GM12878 (cell line): ENCODE measurements at regions not wholly inside any gene's neighbourhood (a gene's known extent, or its start where the extent isn't known, plus 50 kb on each side); places are given as distances from the start of the nearest gene placed in this dataset.

Experiments used
- ATAC-seq: fragments of 200-7000 bp; cut with Tn5 transposase; 3 replicates; pipeline ENCODE4 v1.9.1; 2020; ENCODE audit warnings: mild to moderate bottlenecking, moderate library complexity
- BruUV-seq: library from RNA; stranded (reverse); fragments of 400-500 nt; replicated peaks from 2 replicates; lab custom pipeline; 2021; lab: Mats Ljungman, UMichigan
- CTCF ChIA-PET: fragments of 300-600 bp; sonication (Branson Sonifier 250); formaldehyde crosslinking; extraction: SDS; loops from one replicate; lab custom pipeline; 2021; ENCODE audit warnings: inconsistent platforms; lab: Yijun Ruan, JAX
- POLR2A ChIA-PET: fragments of 350-600 bp; formaldehyde crosslinking; extraction: SDS; loops from one replicate; lab custom pipeline; 2021; ENCODE audit warnings: inconsistent platforms; lab: Charles Lee
- RAD21 ChIA-PET: fragments of 300-600 bp; sonication (Branson Sonifier 250); formaldehyde crosslinking; loops from one replicate; lab custom pipeline; 2023; ENCODE audit warnings: antibody characterized with exemption; ENCODE audit not compliant: unreplicated experiment; lab: Charles Lee
- SMC1A ChIA-PET: fragments of 300-600 bp; sonication (Branson Sonifier 250); formaldehyde crosslinking; loops from one replicate; lab custom pipeline; 2023; ENCODE audit not compliant: unreplicated experiment, uncharacterized antibody; lab: Charles Lee
- DNase-seq: peaks from one replicate; pipeline ENCODE4 v3.0.0-alpha.2; 2011; ENCODE audit warnings: low read depth, low spot score
- FAIRE-seq: peaks from 3 replicates; lab custom pipeline; 2011; peaks lifted over from hg19 to GRCh38; lab: Jason Lieb, UNC
- H2AFZ ChIP-seq: 2 replicates; pipeline ENCODE4 v1.6.0; 2011; ENCODE audit warnings: low read depth, low read length, control low read depth; ENCODE audit not compliant: control insufficient read depth
- H3K27ac ChIP-seq: 2 replicates; pipeline ENCODE4 v1.5.1; 2011; ENCODE audit warnings: control low read depth; ENCODE audit not compliant: control insufficient read depth, insufficient read depth
- H3K27me3 ChIP-seq, 2 experiments: replicated peaks in 1 of 2; 2 replicates each; pipeline versions ENCODE4 v1.6.0 to v1.6.1; 2011; ENCODE audit warnings: low read length in 1 of 2; ENCODE audit not compliant: control insufficient read depth in 2 of 2, insufficient read depth in 2 of 2
- H3K36me3 ChIP-seq, 2 experiments: 2 replicates each; pipeline ENCODE4 v1.5.1; 2011; ENCODE audit warnings: low read length in 1 of 2; ENCODE audit not compliant: control insufficient read depth in 2 of 2, insufficient read depth in 2 of 2
- H3K4me1 ChIP-seq: 2 replicates; pipeline ENCODE4 v1.6.1; 2011; ENCODE audit warnings: mild to moderate bottlenecking, low read length, moderate library complexity, mixed read lengths; ENCODE audit not compliant: control insufficient read depth, insufficient read depth
- H3K4me2 ChIP-seq: 2 replicates; pipeline ENCODE4 v1.6.0; 2011; ENCODE audit warnings: control low read depth; ENCODE audit not compliant: control insufficient read depth, insufficient read depth
- H3K4me3 ChIP-seq: fragments of 200-600 bp; sonication (generic); 2 replicates; pipeline ENCODE4 v1.5.1; 2016
- H3K79me2 ChIP-seq: 2 replicates; pipeline ENCODE4 v1.6.0; 2011; ENCODE audit warnings: low read length; ENCODE audit not compliant: control insufficient read depth, insufficient read depth
- H3K9ac ChIP-seq: 2 replicates; pipeline ENCODE4 v1.8.0; 2011; ENCODE audit warnings: low read length, control low read depth, mixed read lengths; ENCODE audit not compliant: control insufficient read depth, insufficient read depth
- H3K9me3 ChIP-seq: replicated peaks from 3 replicates; pipeline ENCODE4 v1.5.1; 2011; ENCODE audit warnings: mild to moderate bottlenecking, low read length; ENCODE audit not compliant: control insufficient read depth, insufficient read depth
- H4K20me1 ChIP-seq: 2 replicates; pipeline ENCODE4 v1.6.0; 2011; ENCODE audit not compliant: control insufficient read depth, insufficient read depth
- ATF7 ChIP-seq: fragments of 450-650 bp; IDR thresholded peaks from 2 replicates; pipeline ENCODE4 v1.6.1; 2016; ENCODE audit warnings: low read depth, mild to moderate bottlenecking
- E2F8 ChIP-seq: fragments of 450-650 bp; IDR thresholded peaks from 2 replicates; pipeline ENCODE4 v1.6.1; 2018; ENCODE audit warnings: mild to moderate bottlenecking, low read depth, moderate library complexity; ENCODE audit not compliant: partially characterized antibody
- FOXK2 ChIP-seq: fragments of 450-650 bp; IDR thresholded peaks from 2 replicates; pipeline ENCODE4 v1.6.1; 2017; ENCODE audit warnings: mild to moderate bottlenecking, moderate library complexity
- HDGF ChIP-seq: fragments of 450-650 bp; IDR thresholded peaks from 2 replicates; pipeline ENCODE4 v1.6.1; 2016; ENCODE audit warnings: antibody characterized with exemption
- LARP7 ChIP-seq: fragments of 450-650 bp; IDR thresholded peaks from 2 replicates; pipeline ENCODE4 v1.6.1; 2017; ENCODE audit warnings: mild to moderate bottlenecking
- NFIC ChIP-seq: IDR thresholded peaks from 2 replicates; pipeline ENCODE4 v1.6.1; 2012; ENCODE audit warnings: low read depth, mild to moderate bottlenecking, inconsistent platforms, low read length, moderate library complexity
- NFYA ChIP-seq: IDR thresholded peaks from 2 replicates; pipeline ENCODE4 v1.6.1; 2011; ENCODE audit warnings: low read depth, mild to moderate bottlenecking, low read length, improper control_type of control experiment, borderline replicate concordance
- SIX5 ChIP-seq: IDR thresholded peaks from 2 replicates; pipeline ENCODE4 v1.6.1; 2011; ENCODE audit warnings: mild to moderate bottlenecking, low read depth, low read length, moderate library complexity; ENCODE audit not compliant: severe bottlenecking
- SUZ12 ChIP-seq: fragments of 200-600 bp; sonication (generic); IDR thresholded peaks from one replicate; pipeline ENCODE4 v1.6.1; 2018; ENCODE audit warnings: antibody characterized with exemption, mild to moderate bottlenecking; ENCODE audit not compliant: unreplicated experiment
- WGBS: methylation state at CpG from one replicate; pipeline ENCODE4 v1.1.6; 2016; ENCODE audit warnings: low lambda C conversion rate; ENCODE audit not compliant: insufficient replicate concordance, insufficient coverage; ENCODE audit errors: missing lambda C conversion rate; 5-methylcytosine and 5-hydroxymethylcytosine counted together
- in situ Hi-C: fragments of 300-500 bp; cut with MboI; formaldehyde crosslinking; loops from 9 replicates; pipeline ENCODE4 v1.14.3; 2018; ENCODE audit warnings: mixed read lengths
- intact Hi-C: fragments of 100-400 bp; cut with micrococcal nuclease; formaldehyde crosslinking; loops from one replicate; pipeline ENCODE4 v1.14.2; 2022; ENCODE audit not compliant: unreplicated experiment
- TF ChIP-seq, protein P1 (sequence below): fragments of 450-650 bp; formaldehyde crosslinking; IDR thresholded peaks from 2 replicates; pipeline ENCODE4 v1.4.0; 2020; ENCODE audit warnings: mild to moderate bottlenecking, moderate library complexity
- TF ChIP-seq, protein P2 (sequence below): IDR thresholded peaks from 2 replicates; pipeline ENCODE4 v1.6.1; 2012; ENCODE audit warnings: low read depth, low read length, improper control_type of control experiment
- TF ChIP-seq, protein P3 (sequence below): IDR thresholded peaks from 2 replicates; pipeline ENCODE4 v1.6.1; 2011; ENCODE audit warnings: borderline replicate concordance, low read depth, mild to moderate bottlenecking, moderate library complexity, mixed read lengths, low read length; ENCODE audit not compliant: insufficient read depth; ENCODE audit errors: extremely low read length

DNA sequence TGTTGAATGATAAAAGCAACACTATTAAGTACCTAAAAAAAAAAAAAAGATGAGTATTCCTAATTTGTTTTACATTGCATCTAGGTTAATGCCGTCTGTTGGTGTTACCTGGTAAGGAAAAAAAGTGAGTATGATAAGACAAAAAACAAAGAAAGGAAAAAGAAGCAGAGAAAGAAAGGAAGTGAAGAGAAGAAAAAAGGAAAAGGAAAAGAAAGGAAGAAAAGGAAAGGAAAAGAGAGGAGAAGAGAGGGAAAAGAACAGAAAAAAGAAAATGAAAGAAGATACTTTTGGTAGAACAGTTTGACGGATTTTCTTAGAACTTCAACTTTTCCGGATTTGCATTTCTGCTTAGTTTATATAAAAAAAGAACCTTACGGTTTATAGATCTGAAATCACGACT lies 387.9 kb downstream of the METTL4 start:
- Histone ChIP-seq H3K4me2 (no peak overlapping the region), H3K79me2 (no peaks in the 10 kb centered on the region), H3K4me3 (no peak overlapping the region), H3K9ac (no peak overlapping the region), H3K9me3 (no peaks in the 10 kb centered on the region), H3K36me3 (no peaks in the 10 kb centered on the region), H3K27me3 (peaks cover 0 to 5% of the 10 kb centered on the region in 2 experiments; a peak in 2 of 4 replicates), H3K27ac (no peak overlapping the region), H2AFZ (no peak overlapping the region), H4K20me1 (no peaks in the 10 kb centered on the region), H3K4me1 (no peaks in the 10 kb centered on the region)
- intact Hi-C loops (no loop called here), in situ Hi-C loops (no loop called here)
- DNase-seq, result no peak
- POLR2A ChIA-PET, result no interaction called here
- RAD21 ChIA-PET, result no interaction called here
- ATAC-seq, result no peak
- TF ChIP-seq LARP7, result no peak
- TF ChIP-seq E2F8, result no peak
- TF ChIP-seq FOXK2, result no peak
- TF ChIP-seq SIX5, result no peak
- TF ChIP-seq, protein P1, sequence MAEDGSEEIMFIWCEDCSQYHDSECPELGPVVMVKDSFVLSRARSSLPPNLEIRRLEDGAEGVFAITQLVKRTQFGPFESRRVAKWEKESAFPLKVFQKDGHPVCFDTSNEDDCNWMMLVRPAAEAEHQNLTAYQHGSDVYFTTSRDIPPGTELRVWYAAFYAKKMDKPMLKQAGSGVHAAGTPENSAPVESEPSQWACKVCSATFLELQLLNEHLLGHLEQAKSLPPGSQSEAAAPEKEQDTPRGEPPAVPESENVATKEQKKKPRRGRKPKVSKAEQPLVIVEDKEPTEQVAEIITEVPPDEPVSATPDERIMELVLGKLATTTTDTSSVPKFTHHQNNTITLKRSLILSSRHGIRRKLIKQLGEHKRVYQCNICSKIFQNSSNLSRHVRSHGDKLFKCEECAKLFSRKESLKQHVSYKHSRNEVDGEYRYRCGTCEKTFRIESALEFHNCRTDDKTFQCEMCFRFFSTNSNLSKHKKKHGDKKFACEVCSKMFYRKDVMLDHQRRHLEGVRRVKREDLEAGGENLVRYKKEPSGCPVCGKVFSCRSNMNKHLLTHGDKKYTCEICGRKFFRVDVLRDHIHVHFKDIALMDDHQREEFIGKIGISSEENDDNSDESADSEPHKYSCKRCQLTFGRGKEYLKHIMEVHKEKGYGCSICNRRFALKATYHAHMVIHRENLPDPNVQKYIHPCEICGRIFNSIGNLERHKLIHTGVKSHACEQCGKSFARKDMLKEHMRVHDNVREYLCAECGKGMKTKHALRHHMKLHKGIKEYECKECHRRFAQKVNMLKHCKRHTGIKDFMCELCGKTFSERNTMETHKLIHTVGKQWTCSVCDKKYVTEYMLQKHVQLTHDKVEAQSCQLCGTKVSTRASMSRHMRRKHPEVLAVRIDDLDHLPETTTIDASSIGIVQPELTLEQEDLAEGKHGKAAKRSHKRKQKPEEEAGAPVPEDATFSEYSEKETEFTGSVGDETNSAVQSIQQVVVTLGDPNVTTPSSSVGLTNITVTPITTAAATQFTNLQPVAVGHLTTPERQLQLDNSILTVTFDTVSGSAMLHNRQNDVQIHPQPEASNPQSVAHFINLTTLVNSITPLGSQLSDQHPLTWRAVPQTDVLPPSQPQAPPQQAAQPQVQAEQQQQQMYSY (CRISPR knock-in tag), result no peak
- TF ChIP-seq, protein P2, sequence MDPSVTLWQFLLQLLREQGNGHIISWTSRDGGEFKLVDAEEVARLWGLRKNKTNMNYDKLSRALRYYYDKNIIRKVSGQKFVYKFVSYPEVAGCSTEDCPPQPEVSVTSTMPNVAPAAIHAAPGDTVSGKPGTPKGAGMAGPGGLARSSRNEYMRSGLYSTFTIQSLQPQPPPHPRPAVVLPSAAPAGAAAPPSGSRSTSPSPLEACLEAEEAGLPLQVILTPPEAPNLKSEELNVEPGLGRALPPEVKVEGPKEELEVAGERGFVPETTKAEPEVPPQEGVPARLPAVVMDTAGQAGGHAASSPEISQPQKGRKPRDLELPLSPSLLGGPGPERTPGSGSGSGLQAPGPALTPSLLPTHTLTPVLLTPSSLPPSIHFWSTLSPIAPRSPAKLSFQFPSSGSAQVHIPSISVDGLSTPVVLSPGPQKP, result no peak
- TF ChIP-seq, protein P3, sequence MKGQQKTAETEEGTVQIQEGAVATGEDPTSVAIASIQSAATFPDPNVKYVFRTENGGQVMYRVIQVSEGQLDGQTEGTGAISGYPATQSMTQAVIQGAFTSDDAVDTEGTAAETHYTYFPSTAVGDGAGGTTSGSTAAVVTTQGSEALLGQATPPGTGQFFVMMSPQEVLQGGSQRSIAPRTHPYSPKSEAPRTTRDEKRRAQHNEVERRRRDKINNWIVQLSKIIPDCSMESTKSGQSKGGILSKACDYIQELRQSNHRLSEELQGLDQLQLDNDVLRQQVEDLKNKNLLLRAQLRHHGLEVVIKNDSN, result no peak
- no peak for TF ChIP-seq HDGF
- TF ChIP-seq ATF7, result no peak
- no peak for TF ChIP-seq NFYA
- TF ChIP-seq SUZ12, result no peak
- TF ChIP-seq NFIC, result no peak
- CTCF ChIA-PET, result interaction anchor here (1.7 kb wide), 1 partner anchor 364 kb away, joined by 3 read pairs; no protein-coding TSS in a partner anchor
- FAIRE-seq, result no peak
- BruUV-seq, result no TSS peak
- WGBS, result 48% methylated on average over 5 of the region's 5 CpGs
- SMC1A ChIA-PET, result no interaction called here
